Hematopoietic multipotent progenitor cell (in vitro differentiated cells): ENCODE measurements at regions not wholly inside any gene's neighbourhood (a gene's known extent, or its start where the extent isn't known, plus 50 kb on each side); places are given as distances from the start of the nearest gene placed in this dataset.
"Not testable (repeated sequence)": the region's sequence is repeated elsewhere in the genome, so short reads cannot be mapped to it uniquely, and the experiment has no call there.

ENCODE experiments used
- DNase-seq, 3 donors: peaks; one replicate each; pipeline ENCODE4 v3.0.0-alpha.2; 2011 to 2015; ENCODE audit warnings: low read depth in 2 of 3, low spot score in 2 of 3

DNA sequence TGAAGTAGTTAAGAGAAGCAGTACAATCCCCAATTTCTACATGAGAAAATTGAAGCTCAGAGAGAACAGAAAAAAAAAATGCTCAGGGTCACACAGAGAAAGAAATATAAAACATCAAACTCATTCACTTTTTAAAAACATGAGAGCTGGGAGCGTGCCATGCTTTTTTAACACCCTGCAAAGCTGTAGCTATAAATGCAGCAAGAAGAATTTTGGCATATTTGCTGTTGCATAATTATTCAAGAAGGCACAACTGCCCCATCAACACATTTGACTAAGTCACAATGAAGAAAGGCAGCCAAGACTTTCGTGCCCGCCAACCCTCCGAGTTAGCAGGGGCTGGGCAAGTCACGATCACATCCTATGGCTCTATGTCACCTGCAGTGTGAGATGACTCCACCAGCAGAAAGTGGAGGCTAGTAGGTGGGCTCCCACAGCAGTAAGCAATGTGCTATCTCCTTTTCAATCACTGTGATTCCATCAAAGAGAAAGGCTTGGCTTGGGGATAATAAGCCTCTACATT lies 214.8 kb downstream of the DHX15 start:
- no peak for DNase-seq

DNA sequence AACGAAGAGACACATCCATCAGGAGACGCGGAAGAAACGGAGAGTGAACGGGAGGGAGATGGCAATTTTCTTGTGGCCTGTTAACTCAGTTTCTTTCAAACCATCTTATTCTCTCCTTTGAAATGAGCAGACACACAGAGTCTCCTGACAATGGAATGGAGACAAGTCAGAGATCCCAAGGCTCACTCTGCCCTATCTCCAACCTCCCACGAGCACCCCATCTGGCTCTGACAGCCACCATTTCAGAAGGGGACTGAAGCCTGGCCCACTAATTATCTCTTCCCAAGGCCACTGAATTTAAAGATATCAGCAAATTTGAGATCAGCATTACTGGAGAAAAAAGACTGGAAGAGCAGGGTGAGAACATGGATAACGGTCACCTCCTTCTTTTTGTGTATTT lies 215.6 kb downstream of the DHX15 start:
- no peak for DNase-seq

DNA sequence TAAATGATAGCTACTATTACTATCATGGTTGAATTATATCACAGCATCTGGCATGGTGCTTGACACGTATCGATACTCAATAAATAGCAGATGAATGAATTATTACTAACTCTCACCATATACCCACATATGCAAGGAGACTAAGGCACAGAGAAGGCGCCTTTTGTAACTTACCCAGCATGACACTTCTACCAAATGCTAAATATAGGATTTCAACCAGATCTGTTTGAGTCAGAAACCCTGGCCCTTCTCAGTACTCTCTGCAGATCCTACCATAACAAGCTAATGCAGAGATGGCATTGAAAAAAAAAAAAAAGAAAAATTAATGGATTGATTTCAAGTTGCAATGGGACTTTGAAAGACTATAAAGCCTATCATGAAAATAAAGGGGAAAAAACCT lies 219.5 kb downstream of the DHX15 start:
- DNase-seq = no peak

DNA sequence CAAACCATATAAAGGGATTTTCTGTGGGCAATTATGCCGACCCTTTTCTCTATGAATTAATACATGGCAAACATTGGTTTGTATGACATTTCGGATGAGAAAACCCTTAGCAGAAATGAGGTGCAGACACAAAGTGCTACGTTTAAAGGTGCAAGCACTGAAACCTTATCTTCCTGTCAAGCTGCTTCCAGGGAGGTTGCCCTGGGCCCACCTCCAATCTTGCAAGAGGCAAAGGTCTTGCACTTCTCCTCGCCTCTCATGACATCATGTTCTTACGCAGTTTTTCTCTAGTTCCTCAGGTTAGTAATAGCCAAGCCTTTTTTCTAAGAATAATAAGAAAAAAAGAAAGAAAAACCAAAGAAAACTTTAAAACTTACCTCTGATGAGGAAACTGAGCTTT lies 220.1 kb downstream of the DHX15 start:
- no peak for DNase-seq

DNA sequence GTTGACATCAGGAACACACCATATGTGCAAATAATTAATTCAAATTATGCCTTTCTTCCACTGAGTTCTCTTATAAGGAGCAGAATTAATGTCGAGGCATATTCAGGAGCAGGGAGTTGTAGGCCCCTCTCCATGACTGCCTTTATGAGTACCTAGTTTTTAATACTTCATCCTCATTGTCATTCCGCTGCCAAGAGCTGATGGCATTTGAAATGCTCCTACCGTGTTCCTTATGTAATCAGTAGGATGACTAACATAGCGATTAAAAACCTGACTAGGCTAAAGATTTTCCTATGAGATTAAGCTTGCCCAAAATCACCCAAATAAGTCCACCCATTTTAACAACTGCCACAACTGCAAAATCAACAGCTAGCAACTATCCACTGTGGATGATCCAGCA lies 220.6 kb downstream of the DHX15 start:
- DNase-seq = no peak

DNA sequence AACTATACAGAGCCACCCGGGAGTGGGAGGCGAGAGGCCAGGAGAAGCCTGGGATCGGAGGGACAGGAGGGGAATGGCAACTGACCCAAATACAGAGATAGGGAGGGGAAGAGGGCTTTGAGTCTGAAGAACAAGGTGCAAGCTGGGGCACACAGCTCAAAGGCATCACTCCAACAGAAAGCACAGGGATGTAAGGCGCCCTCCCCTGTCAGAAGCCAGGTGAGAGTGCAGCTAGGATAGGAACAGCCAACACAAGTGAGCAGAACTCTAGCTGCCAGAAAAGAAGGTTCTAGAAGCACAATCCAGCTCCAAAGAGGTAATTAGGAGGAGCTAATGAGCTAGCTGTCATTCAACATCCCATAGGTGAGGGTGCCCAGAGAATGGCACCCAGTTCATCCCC lies 232.2 kb downstream of the DHX15 start:
- no peak for DNase-seq

DNA sequence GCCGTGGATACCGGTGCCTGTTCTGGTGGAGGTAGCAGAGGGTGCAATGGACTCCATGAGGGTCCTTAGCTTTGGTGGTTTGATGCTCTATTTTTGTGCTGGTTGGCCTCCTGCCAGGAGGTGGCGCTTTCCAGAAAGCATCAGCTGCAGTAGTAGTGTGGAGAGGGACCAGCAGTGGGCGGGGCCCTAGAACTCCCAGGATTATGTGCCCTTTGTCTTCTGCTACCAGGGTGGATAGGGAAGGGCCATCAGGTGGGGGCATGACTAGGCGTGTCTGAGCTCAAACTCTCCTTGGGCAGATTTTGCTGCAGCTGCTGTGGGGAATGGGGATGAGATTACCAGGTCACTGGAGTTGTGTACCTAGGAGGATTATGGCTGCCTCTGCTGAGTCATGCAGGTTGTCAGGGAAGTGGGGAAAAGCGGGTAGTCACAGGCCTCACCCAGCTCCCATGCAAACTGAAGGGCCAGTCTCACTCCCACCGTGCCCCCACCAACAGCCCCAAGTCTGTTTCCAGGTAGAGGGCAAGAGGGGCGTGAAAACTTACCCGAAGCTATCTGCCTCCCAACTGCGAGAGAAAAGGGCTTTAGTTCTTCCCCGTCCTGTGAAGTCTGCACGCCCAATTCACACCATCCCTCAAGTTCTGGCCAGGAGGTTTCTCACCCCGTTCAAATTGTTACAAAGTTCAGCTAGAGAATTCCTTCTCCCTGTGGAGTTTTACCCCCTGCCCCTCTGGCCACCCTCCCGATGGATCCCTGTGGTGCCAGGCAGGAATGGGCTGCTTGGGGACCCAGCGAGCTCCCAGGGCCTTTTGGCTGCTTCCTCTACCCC lies 235.0 kb downstream of the DHX15 start:
- DNase-seq = not testable (repeated sequence)

DNA sequence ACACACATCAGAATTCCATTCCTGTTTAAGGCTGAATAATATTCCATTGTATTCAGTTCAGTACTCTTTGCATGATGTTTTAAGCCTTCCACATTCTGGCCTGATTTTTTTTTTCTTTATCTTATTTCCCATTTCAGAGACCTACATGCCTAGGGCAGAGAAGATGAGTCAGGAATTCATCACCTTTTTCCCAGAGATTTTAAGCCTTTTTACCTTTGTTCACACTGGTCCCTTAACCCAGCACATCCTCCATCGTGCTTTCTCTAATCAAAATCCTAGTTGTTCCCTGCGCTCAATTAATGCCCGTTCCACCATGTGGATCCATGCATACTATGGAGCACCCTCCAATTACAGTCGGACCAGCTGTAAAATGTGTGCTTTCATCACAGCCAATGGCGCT lies 245.1 kb downstream of the DHX15 start:
- no peak for DNase-seq

DNA sequence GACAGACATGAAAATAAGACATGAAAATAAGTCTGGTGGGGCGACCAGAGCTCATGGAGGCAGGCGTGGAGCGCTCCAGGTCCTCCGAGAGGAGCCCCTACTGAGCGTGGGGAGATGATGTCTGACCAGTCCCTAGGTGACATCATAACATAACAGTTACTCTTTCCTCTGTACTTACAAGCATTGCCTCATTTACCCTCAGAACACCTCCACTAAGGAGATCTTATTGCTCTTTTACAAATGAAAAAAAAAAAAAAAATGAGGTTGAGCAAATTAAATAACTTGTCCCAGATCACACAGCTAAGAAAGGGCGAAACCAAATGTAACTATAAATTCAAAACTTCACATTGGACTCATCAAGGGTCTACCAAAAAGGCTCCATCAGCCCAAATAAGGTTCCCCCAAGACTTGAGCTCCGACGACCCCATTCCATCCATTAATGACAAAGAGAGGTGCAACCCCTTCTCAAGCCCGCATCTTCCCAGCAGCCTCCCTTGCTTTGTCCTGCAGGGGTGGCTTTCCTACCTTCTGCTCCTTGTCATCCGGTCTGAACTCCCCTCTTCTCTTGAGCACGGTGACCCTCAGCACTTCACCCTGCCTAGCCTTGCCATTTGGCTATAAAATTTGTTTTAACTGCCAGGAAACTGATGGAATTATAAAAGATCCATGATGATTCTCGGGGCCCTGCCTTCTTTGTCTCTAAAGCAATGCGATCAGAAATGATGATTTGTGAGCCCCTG lies 246.7 kb downstream of the DHX15 start:
- DNase-seq = no peak

DNA sequence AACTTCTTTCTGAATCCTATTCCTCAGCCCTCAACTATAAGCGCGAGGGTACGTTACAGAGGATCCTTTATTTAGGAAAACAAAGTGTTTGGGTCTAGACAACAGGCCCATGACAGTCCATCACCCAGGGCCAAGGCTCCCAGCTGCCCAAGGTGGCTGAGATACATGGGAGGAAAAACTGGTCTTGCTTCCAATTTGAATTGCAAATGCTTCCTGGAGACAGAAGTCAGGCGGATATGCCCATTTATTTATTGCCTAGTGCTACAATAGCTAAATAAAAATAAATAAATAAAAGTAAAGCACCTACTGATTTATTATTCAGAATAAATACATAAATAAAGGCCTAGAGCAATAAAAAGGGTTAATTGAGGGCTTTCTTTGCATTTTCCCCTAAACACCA lies 248.7 kb downstream of the DHX15 start:
- DNase-seq = no peak

DNA sequence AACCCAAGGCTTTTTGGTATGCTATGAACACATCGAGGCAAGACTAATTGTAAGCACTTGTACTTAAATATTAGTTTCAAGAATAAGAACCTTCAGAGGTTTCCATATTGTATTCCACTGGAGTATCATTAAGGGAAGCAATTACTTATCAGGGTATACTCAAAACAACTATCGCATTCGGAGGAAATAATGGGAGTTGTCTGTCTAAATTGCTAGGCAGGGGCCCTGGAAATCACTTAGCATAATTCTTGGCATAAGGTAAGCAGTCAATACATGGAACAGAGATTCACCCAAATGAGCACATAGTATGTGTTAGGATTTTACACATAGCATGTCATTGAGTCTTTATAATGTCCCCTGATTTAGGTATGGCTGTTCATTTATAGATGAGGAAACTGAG lies 249.4 kb downstream of the DHX15 start:
- no peak for DNase-seq

DNA sequence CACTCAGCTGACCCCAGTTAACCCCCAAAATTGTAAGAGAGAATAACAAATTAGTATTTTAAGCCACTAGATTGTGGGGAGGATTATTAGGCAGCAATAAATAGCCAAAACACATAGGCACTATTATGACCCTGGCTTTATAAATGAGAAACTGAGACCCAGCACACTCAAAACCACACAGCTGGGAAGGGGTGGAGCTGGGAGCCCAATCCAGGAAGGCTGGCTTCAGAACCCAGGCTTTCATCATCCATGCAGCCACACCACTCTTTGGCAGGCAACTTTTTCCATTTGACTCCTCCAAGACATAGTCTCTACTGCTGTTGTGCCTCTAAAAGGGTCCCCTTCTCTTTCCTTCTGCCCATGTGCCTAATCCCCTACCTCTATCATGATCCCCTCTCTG lies 253.8 kb downstream of the DHX15 start:
- no peak for DNase-seq

DNA sequence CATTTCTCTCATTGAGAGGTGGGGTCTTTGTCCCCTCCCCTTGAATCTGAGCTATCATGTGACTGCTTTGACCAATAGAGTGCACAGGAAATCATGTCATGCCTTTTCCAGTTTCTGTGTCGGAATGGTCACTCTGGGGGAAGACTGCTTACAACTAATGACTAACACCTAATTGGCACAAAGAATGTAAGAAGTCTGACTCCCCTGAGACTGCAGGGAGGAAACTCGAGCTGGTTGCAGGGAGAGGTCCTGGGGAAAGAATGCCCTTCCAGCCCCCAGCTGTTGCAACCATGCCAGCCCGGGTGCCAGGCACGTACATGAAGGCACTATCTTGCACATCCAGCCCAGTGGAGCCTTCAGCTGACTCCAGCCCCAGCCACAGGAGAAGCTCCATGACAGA lies 254.2 kb downstream of the DHX15 start:
- DNase-seq = no peak

DNA sequence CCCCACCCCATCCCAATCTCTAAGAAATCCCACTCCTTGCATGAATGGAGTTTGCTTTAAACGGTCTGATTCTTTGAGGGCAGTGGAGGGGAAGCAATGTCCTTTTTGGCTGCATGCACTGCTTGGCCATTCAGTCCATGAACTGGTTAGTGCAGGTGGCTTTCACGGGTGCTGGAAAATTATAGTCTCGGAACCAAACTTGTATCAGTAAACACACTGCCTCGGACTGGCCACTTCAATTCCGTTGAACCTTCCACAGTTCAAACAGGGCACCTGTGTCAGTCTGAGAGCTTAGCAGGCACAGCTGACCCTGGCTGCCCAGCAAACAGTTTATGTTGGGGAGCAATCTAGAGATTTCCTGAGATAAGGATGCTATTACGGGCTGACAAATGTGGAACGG lies 255.6 kb downstream of the DHX15 start:
- DNase-seq = no peak

DNA sequence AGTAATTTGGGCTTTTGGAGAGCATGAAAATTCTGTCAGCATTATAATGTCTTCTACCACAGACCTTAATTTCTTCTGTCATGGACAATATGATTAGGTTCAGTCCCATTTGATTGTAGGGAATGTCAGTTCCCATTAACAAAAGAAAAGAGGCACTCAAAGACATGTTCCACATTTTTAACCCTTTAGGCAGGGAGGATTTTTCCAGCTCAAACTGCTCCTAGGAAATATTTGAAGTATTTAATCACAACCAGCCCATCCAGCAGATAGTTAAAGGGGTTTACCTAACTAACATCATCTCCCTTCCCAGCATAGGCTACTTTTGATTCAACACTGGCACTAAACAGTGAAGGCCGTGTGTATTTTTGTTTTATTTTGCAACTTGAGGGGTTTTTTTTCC lies 256.0 kb downstream of the DHX15 start:
- no peak for DNase-seq

DNA sequence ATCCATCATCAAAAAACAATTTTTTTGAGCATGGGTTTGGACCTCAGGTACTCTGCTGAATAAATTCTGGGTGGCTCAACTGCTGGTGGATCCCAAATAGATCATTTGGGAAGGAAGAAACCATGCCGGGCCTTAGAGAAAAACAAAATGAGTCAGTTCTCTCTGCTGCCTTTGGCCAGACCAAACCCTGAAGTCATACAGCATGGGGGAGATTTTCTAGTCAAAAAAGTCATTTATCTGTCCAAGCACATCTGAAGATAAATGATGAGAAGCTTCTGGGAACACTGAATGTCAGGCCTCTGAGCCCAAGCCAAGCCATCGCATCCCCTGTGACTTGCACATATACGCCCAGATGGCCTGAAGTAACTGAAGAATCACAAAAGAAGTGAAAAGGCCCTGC lies 261.4 kb downstream of the DHX15 start:
- no peak for DNase-seq

DNA sequence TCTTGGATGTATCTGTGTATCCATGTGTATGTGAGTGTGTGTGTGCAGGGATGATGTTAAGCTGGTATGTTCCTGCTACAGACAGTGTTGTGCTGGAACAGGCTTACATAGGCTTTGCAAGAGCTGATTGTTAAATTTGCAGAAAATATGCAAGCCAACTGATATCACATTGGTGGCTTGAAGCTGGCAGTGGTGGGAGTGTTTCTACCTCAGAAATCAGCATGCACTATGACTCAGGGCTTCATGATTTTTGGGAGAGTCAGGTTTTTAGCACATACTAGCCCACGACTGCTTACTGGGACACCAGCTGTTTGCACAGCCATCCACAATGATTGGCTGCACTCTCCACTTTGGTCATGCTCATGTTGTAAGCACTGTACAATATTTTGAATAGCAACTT lies 261.8 kb downstream of the DHX15 start:
- DNase-seq = no peak

DNA sequence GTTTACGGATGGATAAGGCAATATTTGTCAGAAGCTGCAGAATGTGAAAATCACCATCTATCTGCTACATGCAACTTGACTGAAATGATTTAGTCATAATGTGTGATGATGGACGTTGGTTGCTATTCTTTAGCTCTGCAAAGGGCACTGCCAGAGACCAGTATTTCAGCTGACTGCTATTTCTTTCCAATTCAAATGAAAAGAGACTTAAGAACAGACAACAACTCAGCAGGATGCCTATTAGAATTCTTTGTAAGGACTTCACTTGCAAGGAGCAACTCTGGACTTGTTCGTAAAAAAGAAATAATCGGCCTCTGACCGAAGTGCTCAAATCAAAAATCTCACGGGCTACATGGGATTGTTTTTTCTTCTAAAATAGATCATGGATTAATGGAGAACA lies 262.7 kb downstream of the DHX15 start:
- no peak for DNase-seq

DNA sequence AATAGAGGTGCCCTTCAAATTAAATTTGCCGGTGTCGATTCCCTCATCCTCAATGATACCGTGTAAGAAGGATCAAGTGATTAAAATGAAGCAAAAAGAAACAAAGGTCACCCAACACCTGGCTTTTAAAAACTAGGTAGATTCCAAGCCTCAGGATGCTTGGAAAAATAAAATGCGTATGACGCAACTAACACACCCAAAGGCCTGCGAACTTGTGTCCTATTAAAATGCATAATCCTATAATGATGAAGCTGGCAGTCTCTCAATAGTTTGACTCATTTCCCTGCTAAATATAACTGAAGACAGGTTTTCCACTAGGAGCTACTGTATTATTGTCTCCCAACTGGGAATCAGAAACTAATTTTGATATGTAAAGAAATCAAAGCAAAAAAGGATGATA lies 263.2 kb downstream of the DHX15 start:
- no peak for DNase-seq

DNA sequence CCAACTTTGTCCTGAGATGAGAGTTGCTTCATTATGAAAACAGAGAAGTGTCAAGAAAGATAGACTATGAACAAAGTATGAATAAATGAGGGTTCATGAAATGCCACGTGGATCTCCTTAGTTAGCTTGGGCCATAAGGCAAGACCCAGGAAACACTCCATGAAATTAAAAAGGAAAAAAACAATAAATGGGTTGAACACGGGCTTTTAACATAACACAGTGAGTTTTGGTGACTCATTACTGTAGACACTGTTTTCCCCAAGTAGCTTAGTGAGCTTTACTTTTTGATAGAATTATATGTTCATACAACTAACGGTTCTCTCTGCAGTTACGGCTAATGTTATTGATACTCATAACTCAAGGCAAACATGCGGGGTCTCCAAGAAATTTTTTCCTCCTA lies 265.0 kb downstream of the DHX15 start:
- no peak for DNase-seq

DNA sequence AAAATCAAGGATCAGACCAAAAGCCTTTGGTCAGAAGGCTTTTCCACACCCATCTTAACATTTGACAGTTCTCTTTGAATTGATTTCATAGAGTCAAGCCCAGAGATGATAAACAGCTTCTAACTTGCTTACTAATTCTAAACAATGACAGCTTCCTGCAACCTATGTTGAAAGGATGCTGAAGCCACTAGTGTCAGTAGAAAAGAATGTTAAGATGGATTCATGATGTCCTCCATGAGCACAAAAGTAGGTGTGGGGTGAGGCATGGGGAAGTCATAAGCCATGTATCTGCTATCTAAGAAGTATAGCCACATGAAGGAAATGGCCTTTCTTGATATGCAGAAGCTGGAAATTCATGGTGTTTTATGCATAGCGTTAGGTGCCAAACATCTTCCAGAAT lies 269.3 kb downstream of the DHX15 start:
- DNase-seq = no peak

DNA sequence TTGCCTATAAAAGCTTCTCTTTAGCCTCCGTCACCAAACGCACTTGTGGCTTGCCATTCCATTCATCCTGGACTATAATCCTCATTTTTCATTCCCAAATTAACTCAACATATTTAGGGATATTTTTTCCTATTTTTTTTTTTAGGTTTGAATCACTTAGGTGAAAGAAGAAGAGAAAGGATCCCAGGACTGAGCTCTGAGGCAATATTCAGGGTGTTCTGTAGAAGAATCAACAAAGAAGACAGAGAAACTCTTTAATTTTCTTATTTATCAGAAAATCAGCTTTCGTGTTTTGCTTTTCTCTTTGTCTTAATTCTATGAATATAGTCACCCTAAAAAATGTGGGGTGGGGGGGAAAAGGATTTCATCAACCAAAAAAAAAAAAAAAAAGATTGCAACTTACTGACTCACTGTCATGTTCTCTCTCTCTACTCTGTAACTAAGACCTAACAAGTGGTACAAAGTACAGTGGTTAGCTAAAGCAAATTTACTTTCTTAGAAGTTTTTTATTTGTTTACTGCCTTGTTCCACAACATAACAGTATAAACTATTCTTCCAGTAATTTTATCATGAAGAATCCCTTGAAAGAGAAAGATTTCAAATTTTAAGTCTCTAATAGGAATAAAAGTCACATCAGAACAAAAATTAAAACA lies 272.0 kb downstream of the DHX15 start:
- DNase-seq = no peak
